ENCODE measurements at regions not wholly inside any gene's neighbourhood (a gene's known extent, or its start where the extent isn't known, plus 50 kb on each side); places are given as distances from the start of the nearest gene placed in this dataset.

DNA sequence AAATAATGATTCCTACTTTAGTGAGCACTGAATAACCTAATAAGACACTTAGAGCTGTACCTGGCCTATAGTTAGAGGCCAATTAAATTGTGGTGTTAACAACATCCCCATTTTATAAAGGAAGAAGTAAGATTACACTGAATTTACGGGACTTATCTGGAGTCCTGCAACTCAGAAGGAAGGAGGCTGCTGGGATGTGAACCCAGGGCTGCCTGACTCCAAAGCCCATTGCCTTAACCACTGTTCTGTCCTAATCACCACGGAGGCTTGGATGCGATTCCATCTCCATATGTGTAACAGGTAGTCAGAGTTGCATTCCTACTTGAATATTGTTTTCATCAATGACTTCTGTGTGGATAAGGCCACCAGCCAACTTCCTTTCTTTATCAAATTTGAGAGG is 168.9 kb downstream of the SOCS6 start:
- DNase-seq (ENCODE audit: low read depth), result no peak
- TF ChIP-seq, protein P1, sequence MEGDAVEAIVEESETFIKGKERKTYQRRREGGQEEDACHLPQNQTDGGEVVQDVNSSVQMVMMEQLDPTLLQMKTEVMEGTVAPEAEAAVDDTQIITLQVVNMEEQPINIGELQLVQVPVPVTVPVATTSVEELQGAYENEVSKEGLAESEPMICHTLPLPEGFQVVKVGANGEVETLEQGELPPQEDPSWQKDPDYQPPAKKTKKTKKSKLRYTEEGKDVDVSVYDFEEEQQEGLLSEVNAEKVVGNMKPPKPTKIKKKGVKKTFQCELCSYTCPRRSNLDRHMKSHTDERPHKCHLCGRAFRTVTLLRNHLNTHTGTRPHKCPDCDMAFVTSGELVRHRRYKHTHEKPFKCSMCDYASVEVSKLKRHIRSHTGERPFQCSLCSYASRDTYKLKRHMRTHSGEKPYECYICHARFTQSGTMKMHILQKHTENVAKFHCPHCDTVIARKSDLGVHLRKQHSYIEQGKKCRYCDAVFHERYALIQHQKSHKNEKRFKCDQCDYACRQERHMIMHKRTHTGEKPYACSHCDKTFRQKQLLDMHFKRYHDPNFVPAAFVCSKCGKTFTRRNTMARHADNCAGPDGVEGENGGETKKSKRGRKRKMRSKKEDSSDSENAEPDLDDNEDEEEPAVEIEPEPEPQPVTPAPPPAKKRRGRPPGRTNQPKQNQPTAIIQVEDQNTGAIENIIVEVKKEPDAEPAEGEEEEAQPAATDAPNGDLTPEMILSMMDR (IDR thresholded peaks at IDR 0.05; ENCODE audit: low read length, missing control alignments), result no peak
- no peak overlapping the region for H3K4me3 ChIP-seq (replicated peaks; ENCODE audit: low read depth, low read length)

DNA sequence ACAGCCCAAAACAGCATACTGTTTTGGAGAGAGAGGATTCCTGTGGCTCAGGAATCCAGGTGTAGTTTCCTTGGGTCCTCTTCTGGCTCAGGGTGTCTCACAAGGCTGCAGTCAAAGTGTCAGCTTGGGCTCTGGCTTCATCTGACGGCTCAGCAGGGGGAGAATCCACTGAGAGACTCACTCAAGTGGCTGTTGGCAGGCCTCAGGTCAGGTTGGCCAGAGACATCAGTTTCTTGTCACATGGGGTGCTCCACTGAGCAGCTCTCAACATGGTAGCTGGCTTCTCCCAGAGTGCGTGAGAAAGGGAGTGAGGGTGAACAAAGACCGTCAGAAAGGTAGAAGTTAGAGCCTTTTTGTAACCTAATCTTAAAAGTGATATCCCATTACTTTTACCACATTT is 168.4 kb downstream of the SOCS6 start:
- no peak overlapping the region for H3K4me3 ChIP-seq (replicated peaks; ENCODE audit: low read depth, low read length)
- TF ChIP-seq, protein P1 (IDR thresholded peaks at IDR 0.05; ENCODE audit: low read length, missing control alignments), result no peak
- no peak for DNase-seq (ENCODE audit: low read depth)

DNA sequence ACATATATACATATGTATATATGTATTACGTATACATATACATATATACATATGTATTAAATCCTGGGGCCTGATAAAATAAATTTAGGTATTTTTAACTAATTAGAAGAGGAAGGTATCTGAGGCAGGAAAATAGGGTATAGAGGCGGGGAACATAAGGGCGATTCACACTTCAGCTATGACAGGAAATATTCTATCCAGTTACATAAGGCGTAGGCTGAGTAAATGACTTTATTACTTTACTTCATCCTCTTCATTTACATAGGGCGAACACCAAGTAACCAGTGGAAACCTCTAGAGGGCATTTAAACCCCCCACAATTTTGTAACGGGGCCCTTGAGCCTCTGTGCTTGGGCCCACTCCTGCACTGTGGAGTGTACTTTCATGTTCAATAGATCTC is 167.5 kb downstream of the SOCS6 start:
- H3K4me3 ChIP-seq (replicated peaks; ENCODE audit: low read depth, low read length), result no peak overlapping the region
- DNase-seq (ENCODE audit: low read depth), result no peak
- TF ChIP-seq, protein P1 (IDR thresholded peaks at IDR 0.05; ENCODE audit: low read length, missing control alignments), result no peak

DNA sequence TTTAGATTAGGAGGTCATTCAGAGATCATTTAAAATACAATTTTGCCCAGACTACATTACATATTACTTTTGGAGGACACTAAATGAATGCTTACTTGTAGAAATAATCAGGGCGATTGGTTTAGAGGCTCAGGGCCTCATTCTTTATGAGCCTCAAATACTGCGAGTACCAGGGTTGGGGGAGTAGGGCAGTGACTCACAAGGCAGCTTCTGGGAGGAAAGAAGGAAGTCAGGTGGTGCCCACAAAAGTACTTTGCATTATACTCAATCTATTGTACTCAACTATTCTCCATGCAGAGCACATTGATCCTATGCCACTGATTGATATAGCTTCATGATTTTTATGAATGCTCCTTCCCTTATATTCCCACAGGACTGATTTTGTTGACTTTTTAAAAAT is 166.9 kb downstream of the SOCS6 start:
- no peak overlapping the region for H3K4me3 ChIP-seq (replicated peaks; ENCODE audit: low read depth, low read length)
- no peak for DNase-seq (ENCODE audit: low read depth)
- TF ChIP-seq, protein P1 (IDR thresholded peaks at IDR 0.05; ENCODE audit: low read length, missing control alignments), result no peak

DNA sequence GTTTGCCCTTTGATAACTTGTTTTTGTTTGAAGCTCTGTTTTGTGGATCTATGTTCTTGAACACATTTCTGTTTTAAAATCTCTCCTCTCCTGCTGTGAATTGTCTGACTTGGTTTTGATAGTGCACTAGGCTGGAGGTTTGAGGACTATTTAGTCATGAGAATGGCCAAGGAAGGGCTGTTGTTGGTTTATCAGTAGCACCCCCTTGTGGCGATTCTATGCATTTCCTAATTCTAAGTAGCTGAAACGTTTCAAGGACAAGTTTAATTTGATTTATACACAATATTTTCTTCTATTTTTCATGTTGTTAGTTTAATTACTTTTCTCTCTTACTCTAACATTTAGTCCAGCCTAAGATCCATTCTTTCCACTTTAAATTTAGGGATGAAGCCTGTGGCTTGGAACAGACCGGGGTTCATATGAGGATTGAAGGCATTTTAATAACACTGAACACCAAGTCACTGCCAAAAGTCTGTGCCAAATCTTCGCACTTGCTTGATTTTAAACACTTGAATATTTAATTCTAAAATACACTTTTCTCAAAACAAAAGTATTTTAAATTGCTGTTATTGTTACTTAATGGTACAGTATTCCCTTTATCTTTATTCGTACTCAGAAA is 166.0 kb downstream of the SOCS6 start:
- peak; percentile 82 for DNase-seq (ENCODE audit: low read depth)
- TF ChIP-seq, protein P1 (IDR thresholded peaks at IDR 0.05; ENCODE audit: low read length, missing control alignments), result peak; percentile 90
- H3K4me3 ChIP-seq (replicated peaks; ENCODE audit: low read depth, low read length), result no peak overlapping the region

DNA sequence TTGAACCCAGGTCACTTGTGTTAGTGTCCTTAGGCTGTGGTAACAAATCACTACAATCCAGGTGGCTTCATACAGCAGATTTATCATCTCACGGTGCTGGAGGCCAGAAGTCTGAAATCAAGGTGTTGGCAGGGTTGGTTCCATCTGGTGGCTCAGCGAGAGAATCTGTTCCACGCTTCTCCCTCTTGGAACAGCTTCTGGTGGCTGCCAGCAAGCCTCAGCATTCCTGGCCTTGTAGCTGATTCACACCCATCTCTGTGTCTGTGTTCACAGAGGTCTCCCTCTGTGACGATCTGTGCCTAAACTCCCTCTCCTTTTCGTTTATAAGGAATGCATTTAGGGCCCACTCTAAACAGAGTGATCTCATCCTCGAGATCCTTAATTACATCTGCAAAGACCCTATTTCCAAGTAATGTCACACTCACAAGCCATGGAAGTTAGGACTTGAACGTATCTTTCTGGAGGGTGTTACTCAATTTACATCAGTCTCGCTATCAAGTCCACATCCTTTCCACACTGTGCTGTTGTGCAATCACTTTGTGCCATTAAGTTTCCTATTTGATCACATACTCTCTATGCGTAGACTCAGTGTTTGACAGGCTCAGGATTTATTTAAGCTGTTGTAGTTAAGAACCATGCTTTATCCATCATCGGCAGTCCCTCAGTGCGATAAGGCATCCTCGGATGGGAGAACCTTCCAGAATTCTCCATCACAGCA is 164.4 kb downstream of the SOCS6 start:
- TF ChIP-seq, protein P1 (IDR thresholded peaks at IDR 0.05; ENCODE audit: low read length, missing control alignments), result no peak

DNA sequence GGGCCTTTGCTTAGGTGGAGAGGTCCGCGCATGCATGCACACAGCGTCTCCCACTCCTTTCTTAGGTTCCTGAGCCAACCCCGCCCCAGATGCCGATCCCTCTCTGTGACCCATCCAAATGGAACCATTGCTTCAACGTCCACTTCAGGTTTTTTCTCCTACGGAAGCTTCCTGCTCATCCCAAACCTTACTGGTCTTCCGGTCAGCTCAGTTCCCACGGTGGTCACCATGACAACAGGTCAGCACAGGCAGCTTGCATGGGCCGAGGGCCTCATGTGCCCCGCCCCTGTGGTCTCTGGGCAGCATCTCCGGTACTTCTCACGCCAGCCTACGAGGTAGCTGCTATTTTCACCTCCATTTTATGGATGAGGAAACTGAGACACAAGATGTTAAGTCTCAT is 163.7 kb downstream of the SOCS6 start:
- TF ChIP-seq, protein P1 (IDR thresholded peaks at IDR 0.05; ENCODE audit: low read length, missing control alignments), result no peak
- H3K4me3 ChIP-seq (replicated peaks; ENCODE audit: low read depth, low read length), result no peak overlapping the region
- DNase-seq (ENCODE audit: low read depth), result no peak

More for the DNA sequence above, 164.4 kb downstream of the SOCS6 start:
- DNase-seq (ENCODE audit: low read depth), result peak; percentile 69
- no peak overlapping the region for H3K4me3 ChIP-seq (replicated peaks; ENCODE audit: low read depth, low read length)
